Skeletal muscle tissue (tissue), 3 donors: ENCODE measurements at regions not wholly inside any gene's neighbourhood (a gene's known extent, or its start where the extent isn't known, plus 50 kb on each side); places are given as distances from the start of the nearest gene placed in this dataset.

ENCODE experiments used
- H3K27ac ChIP-seq: one replicate; pipeline ENCODE4 v1.7.0; 2013; ENCODE audit warnings: mild to moderate bottlenecking, low read depth, low read length, inconsistent platforms
- H3K27me3 ChIP-seq, 3 donors: one replicate each; pipeline ENCODE4 v1.7.0; 2013; ENCODE audit warnings: low read length in 3 of 3; ENCODE audit not compliant: control insufficient read depth in 3 of 3, insufficient read depth in 3 of 3
- H3K36me3 ChIP-seq, 3 donors: one replicate each; pipeline ENCODE4 v1.7.0; 2013; ENCODE audit warnings: low read length in 3 of 3; ENCODE audit not compliant: control insufficient read depth in 3 of 3, insufficient read depth in 3 of 3
- H3K4me1 ChIP-seq, 3 donors: one replicate each; pipeline ENCODE4 v1.7.0; 2013; ENCODE audit warnings: low read length in 3 of 3, mild to moderate bottlenecking in 3 of 3; ENCODE audit not compliant: control insufficient read depth in 3 of 3, insufficient read depth in 3 of 3
- H3K4me3 ChIP-seq, 3 donors: one replicate each; pipeline ENCODE4 v1.7.0; 2013; ENCODE audit warnings: low read length in 3 of 3
- H3K9ac ChIP-seq, 3 donors: one replicate each; pipeline ENCODE4 v1.7.0; 2013; ENCODE audit warnings: low read length in 3 of 3, mild to moderate bottlenecking in 3 of 3, moderate library complexity in 2 of 3, low read depth in 1 of 3
- H3K9me3 ChIP-seq, 3 donors: one replicate each; pipeline ENCODE4 v1.7.0; 2013; ENCODE audit warnings: low read length in 3 of 3; ENCODE audit not compliant: control insufficient read depth in 3 of 3
- donor health status: Osteomylitis.

DNA sequence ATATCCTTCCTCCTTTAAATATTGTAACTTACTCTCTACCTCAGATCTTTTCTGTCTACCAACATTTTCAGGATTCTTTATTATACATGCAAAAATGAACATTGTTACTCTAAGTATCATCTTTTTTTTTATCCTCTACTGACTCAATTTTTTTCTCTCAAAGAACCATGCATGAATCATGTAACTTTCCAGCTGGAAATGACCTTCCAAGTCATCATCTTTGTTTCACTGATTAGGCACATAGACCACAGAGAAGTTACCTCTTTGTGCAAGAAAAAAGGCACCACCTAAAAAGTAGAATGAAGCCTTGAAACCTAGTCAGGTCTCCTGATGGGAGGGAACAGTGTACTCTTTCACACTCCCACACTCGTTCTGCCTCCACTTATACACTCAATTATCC, 234.9 kb downstream of the HGF start:
- Histone ChIP-seq H3K27me3 (no peaks in the 10 kb centered on the region), H3K27ac (no peak overlapping the region), H3K9ac (no peak overlapping the region), H3K36me3 (no peaks in the 10 kb centered on the region), H3K9me3 (no peaks in the 10 kb centered on the region), H3K4me3 (no peak overlapping the region), H3K4me1 (no peaks in the 10 kb centered on the region)

- no peaks in the 10 kb centered on the region for H3K4me1 ChIP-seq
- H3K4me3 ChIP-seq: no peak overlapping the region
- no peak overlapping the region for H3K9ac ChIP-seq
- H3K36me3 ChIP-seq: no peaks in the 10 kb centered on the region
- H3K9me3 ChIP-seq: no peaks in the 10 kb centered on the region
- H3K27ac ChIP-seq: no peak overlapping the region
- no peaks in the 10 kb centered on the region for H3K27me3 ChIP-seq
These were observed 235.4 kb downstream of the HGF start for GRCh38 chr7:81534446-81534845.

GRCh38 chr7:81533931-81534330, 235.9 kb downstream of the HGF start:
- H3K4me1 ChIP-seq: no peaks in the 10 kb centered on the region
- H3K4me3 ChIP-seq: no peak overlapping the region
- H3K9ac ChIP-seq: no peak overlapping the region
- H3K9me3 ChIP-seq: no peaks in the 10 kb centered on the region
- no peaks in the 10 kb centered on the region for H3K36me3 ChIP-seq
- H3K27ac ChIP-seq: no peak overlapping the region
- H3K27me3 ChIP-seq: no peaks in the 10 kb centered on the region

- Histone ChIP-seq H3K27ac (no peak overlapping the region), H3K4me3 (no peak overlapping the region), H3K36me3 (no peaks in the 10 kb centered on the region), H3K27me3 (no peaks in the 10 kb centered on the region), H3K4me1 (no peaks in the 10 kb centered on the region), H3K9me3 (no peaks in the 10 kb centered on the region), H3K9ac (no peak overlapping the region)
These were observed 236.4 kb downstream of the HGF start for GRCh38 chr7:81533426-81533825.

DNA sequence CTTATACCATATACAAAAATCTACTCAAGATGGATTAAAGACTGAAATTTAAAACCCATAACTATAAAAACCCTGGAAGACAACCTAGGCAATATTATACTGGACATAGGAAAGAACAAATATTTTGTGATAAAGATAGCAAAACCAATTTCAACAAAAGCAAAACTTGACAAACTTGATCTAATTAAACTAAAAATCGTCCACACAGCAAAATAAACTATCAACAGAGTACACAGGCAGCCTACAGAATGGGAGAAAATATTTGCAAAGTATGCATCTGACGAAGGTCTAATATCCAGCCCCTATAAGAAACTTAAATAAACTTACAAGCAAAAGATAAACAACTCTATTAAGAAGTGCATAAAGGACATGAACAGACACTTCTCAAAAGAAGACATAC, 240.1 kb downstream of the HGF start:
- Histone ChIP-seq H3K9ac (no peak overlapping the region), H3K9me3 (no peaks in the 10 kb centered on the region), H3K4me3 (no peak overlapping the region), H3K27me3 (no peaks in the 10 kb centered on the region), H3K27ac (no peak overlapping the region), H3K36me3 (no peaks in the 10 kb centered on the region), H3K4me1 (no peaks in the 10 kb centered on the region)

DNA sequence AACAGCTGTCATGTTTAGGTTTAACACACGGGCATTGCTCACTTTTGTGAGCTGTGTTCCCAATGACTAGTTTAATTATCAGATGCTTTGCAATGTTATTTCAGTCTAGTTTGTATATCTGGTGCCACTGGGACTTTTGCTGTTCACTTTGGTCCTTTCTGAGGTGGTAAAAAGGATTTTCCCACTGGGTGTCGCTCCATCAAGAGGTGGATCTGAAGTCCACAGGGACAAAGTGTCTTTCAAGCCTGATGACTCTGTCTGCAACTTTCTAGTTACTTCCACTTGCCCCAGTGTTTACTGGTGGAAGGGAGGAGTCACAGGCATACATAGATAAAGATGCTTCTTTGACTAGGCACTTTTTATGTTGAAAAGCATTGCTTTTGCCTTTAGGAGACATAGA, 242.2 kb downstream of the HGF start:
- Histone ChIP-seq H3K9ac (no peak overlapping the region), H3K4me1 (no peaks in the 10 kb centered on the region), H3K27ac (no peak overlapping the region), H3K27me3 (no peaks in the 10 kb centered on the region), H3K9me3 (no peaks in the 10 kb centered on the region), H3K4me3 (no peak overlapping the region), H3K36me3 (no peaks in the 10 kb centered on the region)

- Histone ChIP-seq H3K4me3 (no peak overlapping the region), H3K9me3 (no peaks in the 10 kb centered on the region), H3K9ac (no peak overlapping the region), H3K36me3 (no peaks in the 10 kb centered on the region), H3K27ac (no peak overlapping the region), H3K27me3 (no peaks in the 10 kb centered on the region), H3K4me1 (no peaks in the 10 kb centered on the region)
These were observed 242.9 kb downstream of the HGF start for GRCh38 chr7:81526971-81527370.

- Histone ChIP-seq H3K9ac (no peak overlapping the region), H3K4me1 (no peaks in the 10 kb centered on the region), H3K9me3 (no peaks in the 10 kb centered on the region), H3K4me3 (no peak overlapping the region), H3K27ac (no peak overlapping the region), H3K27me3 (no peaks in the 10 kb centered on the region), H3K36me3 (no peaks in the 10 kb centered on the region)
These were observed 244.0 kb downstream of the HGF start for GRCh38 chr7:81525841-81526240.

DNA sequence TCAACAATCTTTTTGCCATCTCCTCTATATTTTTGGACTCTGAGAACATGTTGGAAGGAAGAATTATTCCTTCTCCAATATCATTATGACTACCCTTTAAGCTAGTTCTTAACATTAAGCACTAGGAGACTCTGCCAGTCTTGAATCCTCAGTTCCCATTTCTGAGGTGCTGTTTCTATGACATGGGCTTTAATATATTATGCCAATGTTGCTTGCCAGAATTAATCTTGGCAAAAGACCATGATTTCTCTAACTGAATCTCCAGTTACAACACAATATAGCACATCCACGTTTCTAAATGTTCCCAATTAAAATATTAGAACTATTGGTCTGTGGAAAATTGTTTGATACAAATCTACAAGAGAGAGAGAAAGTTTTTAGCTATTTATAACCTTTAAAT, 250.0 kb downstream of the HGF start:
- no peaks in the 10 kb centered on the region for H3K36me3 ChIP-seq
- H3K9ac ChIP-seq: no peak overlapping the region
- H3K9me3 ChIP-seq: no peaks in the 10 kb centered on the region
- H3K27me3 ChIP-seq: no peaks in the 10 kb centered on the region
- no peak overlapping the region for H3K27ac ChIP-seq
- no peaks in the 10 kb centered on the region for H3K4me1 ChIP-seq
- H3K4me3 ChIP-seq: no peak overlapping the region

DNA sequence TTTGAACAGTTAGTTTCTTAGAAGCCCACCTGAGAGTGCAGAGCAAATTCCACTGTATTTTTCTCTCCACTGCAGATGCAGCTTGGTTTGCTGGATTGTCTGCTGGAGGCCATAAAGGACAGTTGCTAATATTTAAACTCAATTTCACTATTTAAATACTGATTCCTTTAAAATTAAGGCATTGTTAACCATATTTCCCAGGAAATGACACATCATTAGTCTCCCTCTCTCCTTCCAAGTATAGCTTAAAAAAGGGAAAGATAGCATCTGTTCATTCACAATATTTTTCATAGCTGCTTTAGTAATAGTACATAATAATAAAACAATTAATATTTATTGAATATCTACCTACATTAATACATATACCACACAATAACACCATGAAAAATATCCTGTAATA, 252.9 kb downstream of the HGF start:
- H3K9ac ChIP-seq: no peak overlapping the region

DNA sequence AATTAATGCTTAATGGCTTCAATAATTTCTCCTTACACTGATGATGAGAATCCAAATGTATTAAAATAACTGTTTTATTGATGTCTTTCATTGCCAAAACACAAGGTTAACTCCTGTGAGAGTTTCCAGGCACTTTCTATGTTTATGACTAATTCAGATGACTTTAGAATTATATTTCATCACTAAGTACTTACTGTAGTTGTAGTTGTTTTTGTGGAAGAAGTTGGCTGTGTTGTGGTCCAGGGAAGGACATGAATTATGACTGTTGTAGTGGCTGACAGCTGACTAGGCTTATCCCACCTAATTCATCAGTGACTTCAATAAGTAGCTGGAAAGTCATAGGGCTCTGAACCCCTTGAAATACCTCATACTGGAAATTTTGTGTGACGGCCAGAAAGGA, 254.8 kb downstream of the HGF start:
- Histone ChIP-seq H3K36me3 (no peaks in the 10 kb centered on the region), H3K9me3 (no peaks in the 10 kb centered on the region), H3K4me3 (no peak overlapping the region), H3K27me3 (no peaks in the 10 kb centered on the region), H3K27ac (no peak overlapping the region), H3K9ac (no peak overlapping the region), H3K4me1 (no peaks in the 10 kb centered on the region)

More for the DNA sequence above, 252.9 kb downstream of the HGF start:
- Histone ChIP-seq H3K4me1 (no peaks in the 10 kb centered on the region), H3K27ac (no peak overlapping the region), H3K36me3 (no peaks in the 10 kb centered on the region), H3K9me3 (no peaks in the 10 kb centered on the region), H3K27me3 (no peaks in the 10 kb centered on the region), H3K4me3 (no peak overlapping the region)
